Upper lobe of left lung (tissue), 4 donors: ENCODE measurements at regions not wholly inside any gene's neighbourhood (a gene's known extent, or its start where the extent isn't known, plus 50 kb on each side); places are given as distances from the start of the nearest gene placed in this dataset.

ENCODE experiments used
- EP300 ChIP-seq, 4 donors: sonication (generic); formaldehyde crosslinking; IDR thresholded peaks; one replicate each; pipeline ENCODE4 v1.5.1; 2017; ENCODE audit warnings: antibody characterized with exemption in 4 of 4, control low read depth in 2 of 4
- TF ChIP-seq, protein P1 (sequence below), 6 experiments: fragments of 450-650 bp in 4 of 6; fragments of 200-600 bp in 2 of 6; sonication (generic) in 2 of 6; IDR thresholded peaks; one replicate each; pipeline ENCODE4 v1.5.1; 2016 to 2019; ENCODE audit warnings: antibody characterized with exemption in 6 of 6

DNA sequence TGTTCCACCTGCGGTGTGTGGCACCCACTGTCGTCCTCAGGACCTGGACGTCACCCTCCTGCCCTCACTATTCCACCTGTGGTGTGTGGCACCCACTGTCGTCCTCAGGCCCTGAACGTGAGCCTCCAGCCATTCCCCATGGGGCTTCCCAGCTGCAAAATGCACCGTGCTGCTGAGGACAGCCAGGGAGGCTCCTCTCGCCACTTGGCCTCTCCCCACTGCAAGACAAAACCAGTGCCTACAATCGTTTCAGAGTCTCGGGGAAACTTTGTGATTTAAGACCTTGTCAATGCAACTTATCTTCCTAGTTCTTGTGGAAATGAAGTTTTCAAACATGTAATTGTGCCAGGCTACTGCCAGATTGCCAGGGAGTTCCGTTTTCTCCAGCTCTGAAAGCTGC lies 319.3 kb upstream of the SALL3 start:
- TF ChIP-seq, protein P1, sequence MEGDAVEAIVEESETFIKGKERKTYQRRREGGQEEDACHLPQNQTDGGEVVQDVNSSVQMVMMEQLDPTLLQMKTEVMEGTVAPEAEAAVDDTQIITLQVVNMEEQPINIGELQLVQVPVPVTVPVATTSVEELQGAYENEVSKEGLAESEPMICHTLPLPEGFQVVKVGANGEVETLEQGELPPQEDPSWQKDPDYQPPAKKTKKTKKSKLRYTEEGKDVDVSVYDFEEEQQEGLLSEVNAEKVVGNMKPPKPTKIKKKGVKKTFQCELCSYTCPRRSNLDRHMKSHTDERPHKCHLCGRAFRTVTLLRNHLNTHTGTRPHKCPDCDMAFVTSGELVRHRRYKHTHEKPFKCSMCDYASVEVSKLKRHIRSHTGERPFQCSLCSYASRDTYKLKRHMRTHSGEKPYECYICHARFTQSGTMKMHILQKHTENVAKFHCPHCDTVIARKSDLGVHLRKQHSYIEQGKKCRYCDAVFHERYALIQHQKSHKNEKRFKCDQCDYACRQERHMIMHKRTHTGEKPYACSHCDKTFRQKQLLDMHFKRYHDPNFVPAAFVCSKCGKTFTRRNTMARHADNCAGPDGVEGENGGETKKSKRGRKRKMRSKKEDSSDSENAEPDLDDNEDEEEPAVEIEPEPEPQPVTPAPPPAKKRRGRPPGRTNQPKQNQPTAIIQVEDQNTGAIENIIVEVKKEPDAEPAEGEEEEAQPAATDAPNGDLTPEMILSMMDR (IDR thresholded peaks at IDR 0.05) = no peak
- TF ChIP-seq EP300 (IDR thresholded peaks at IDR 0.05) = no peak
